RWPE2 (cell line): ENCODE measurements at regions not wholly inside any gene's neighbourhood (a gene's known extent, or its start where the extent isn't known, plus 50 kb on each side); places are given as distances from the start of the nearest gene placed in this dataset.

Experiments used
- ATAC-seq: fragments of 200-7000 bp; cut with Tn5 transposase; 3 replicates; pipeline ENCODE4 v1.9.1; 2021; ENCODE audit warnings: low read depth
- DNase-seq: peaks from one replicate; pipeline ENCODE4 v3.0.0-alpha.2; 2020; ENCODE audit warnings: low spot score
- H3K27ac ChIP-seq: fragments of 450-650 bp; 2 replicates; pipeline ENCODE4 v1.5.1; 2017; ENCODE audit warnings: mild to moderate bottlenecking; ENCODE audit not compliant: poor library complexity, severe bottlenecking
- H3K27me3 ChIP-seq: fragments of 250-450 bp; sonication (Bioruptor Pico); 2 replicates; pipeline ENCODE4 v1.5.1; 2021; ENCODE audit warnings: mild to moderate bottlenecking, moderate library complexity; ENCODE audit not compliant: insufficient read depth, poor library complexity, severe bottlenecking
- H3K36me3 ChIP-seq: fragments of 250-450 bp; sonication (Bioruptor Pico); 2 replicates; pipeline ENCODE4 v1.5.1; 2020; ENCODE audit warnings: low read depth, mild to moderate bottlenecking, moderate library complexity
- H3K4me1 ChIP-seq: fragments of 250-450 bp; sonication (Bioruptor Pico); 2 replicates; pipeline ENCODE4 v1.5.1; 2021; ENCODE audit warnings: mild to moderate bottlenecking, moderate library complexity; ENCODE audit not compliant: insufficient read depth, poor library complexity, severe bottlenecking
- H3K4me3 ChIP-seq: fragments of 250-450 bp; sonication (Bioruptor Pico); 2 replicates; pipeline ENCODE4 v1.5.1; 2021; ENCODE audit warnings: mild to moderate bottlenecking, moderate library complexity; ENCODE audit not compliant: severe bottlenecking
- H3K9me3 ChIP-seq: fragments of 250-450 bp; sonication (Bioruptor Pico); 2 replicates; pipeline ENCODE4 v1.5.1; 2021; ENCODE audit warnings: mild to moderate bottlenecking, moderate library complexity; ENCODE audit not compliant: severe bottlenecking
- TF ChIP-seq, protein P1 (sequence below): fragments of 450-650 bp; IDR thresholded peaks from one replicate; pipeline ENCODE4 v1.5.1; 2017; ENCODE audit warnings: mild to moderate bottlenecking, moderate library complexity; ENCODE audit not compliant: poor library complexity, severe bottlenecking

DNA sequence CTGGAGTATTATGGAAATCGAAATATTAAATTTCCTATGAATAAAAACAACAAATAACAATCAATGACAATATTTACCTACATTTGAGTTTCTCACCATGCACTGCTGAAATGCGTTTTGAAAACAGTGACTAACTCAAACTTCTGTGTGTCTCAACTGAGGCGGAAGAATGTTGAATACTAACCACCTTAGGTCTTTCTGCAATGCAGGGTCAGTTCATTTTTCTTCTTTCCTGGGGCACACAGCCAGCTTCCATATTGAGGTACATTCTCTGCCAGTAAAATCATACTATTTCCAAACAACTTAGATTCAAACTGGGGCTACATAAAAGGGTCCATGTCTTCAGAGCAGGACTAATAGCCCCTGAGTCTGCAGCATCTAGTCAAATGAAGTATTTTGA, 310.1 kb downstream of the UTRN start:
- no peak overlapping the region for H3K4me3 ChIP-seq
- TF ChIP-seq, protein P1, sequence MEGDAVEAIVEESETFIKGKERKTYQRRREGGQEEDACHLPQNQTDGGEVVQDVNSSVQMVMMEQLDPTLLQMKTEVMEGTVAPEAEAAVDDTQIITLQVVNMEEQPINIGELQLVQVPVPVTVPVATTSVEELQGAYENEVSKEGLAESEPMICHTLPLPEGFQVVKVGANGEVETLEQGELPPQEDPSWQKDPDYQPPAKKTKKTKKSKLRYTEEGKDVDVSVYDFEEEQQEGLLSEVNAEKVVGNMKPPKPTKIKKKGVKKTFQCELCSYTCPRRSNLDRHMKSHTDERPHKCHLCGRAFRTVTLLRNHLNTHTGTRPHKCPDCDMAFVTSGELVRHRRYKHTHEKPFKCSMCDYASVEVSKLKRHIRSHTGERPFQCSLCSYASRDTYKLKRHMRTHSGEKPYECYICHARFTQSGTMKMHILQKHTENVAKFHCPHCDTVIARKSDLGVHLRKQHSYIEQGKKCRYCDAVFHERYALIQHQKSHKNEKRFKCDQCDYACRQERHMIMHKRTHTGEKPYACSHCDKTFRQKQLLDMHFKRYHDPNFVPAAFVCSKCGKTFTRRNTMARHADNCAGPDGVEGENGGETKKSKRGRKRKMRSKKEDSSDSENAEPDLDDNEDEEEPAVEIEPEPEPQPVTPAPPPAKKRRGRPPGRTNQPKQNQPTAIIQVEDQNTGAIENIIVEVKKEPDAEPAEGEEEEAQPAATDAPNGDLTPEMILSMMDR = no peak
- no peaks in the 10 kb centered on the region; the same call in 1 of the 2 replicates for H3K36me3 ChIP-seq
- H3K9me3 ChIP-seq = no peaks in the 10 kb centered on the region
- no peaks in the 10 kb centered on the region for H3K4me1 ChIP-seq
- no peaks in the 10 kb centered on the region for H3K27me3 ChIP-seq
- ATAC-seq (no peak), DNase-seq (no peak)
- no peak overlapping the region for H3K27ac ChIP-seq

DNA sequence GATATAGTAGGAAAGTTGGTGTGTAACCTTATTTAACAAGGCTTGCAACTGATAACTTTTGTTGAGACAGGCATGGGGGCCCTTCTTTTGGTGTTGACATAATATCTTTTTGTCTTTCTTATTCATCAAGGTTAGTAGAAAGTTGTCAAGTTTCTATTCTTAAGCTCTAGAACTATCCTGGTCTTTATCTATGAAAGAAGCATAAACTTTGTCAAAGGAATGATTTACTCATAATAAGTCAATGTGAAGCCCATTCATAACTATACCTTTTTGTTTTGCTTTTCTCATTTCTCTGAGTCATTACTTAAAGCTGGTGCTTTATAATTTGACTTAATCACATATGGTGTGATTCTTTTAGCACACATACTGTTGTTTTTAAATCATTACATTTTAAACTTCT, 312.4 kb downstream of the UTRN start:
- DNase-seq = no peak
- no peaks in the 10 kb centered on the region for H3K4me1 ChIP-seq
- H3K4me3 ChIP-seq = no peak overlapping the region
- H3K27ac ChIP-seq = no peak overlapping the region
- no peaks in the 10 kb centered on the region for H3K9me3 ChIP-seq
- no peak for ATAC-seq
- no peaks in the 10 kb centered on the region for H3K27me3 ChIP-seq
- no peaks in the 10 kb centered on the region; the same call in 1 of the 2 replicates for H3K36me3 ChIP-seq
- TF ChIP-seq, protein P1 = no peak

DNA sequence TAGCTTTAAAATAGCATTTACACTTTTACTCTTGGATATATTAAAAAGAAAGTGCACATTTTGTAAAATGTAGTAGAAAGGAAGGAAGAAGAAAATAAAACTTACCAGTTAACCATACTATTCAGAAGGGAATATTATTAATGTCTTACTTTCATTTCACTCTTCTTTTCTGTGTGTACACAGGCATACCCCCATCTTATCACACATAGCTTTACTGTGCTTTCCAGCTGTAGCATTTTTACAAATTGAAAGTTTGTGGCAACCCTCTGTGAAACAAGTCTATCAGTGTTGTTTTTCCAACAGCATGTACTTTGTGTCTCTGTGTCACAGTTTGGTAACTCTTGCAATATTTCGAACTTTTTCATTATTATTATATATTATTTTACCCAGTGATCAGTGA, 314.5 kb downstream of the UTRN start:
- ATAC-seq (no peak), DNase-seq (no peak)
- TF ChIP-seq, protein P1 = no peak
- Histone ChIP-seq H3K4me1 (no peaks in the 10 kb centered on the region), H3K4me3 (no peak overlapping the region), H3K27me3 (no peaks in the 10 kb centered on the region), H3K27ac (no peak overlapping the region), H3K9me3 (no peaks in the 10 kb centered on the region), H3K36me3 (no peaks in the 10 kb centered on the region)

DNA sequence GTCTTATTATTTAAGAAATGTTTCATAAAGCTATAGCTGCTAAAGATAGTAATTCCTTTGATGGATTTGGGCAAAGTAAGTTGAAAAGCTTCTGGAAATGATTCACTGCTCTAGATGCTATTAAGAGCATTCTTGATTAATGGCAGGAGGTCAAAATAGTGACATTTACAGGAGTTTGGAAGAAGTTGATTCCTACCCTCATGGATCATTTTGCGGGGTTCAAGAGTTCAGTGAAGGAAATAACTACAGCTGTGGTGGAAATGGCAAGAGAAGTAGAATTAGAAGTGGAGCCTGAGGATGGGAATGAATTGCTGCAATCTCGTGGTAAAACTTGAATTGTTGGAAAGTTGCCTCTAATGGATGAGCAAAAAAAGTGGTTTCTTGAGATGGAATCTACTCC, 316.1 kb downstream of the UTRN start:
- H3K36me3 ChIP-seq = no peaks in the 10 kb centered on the region
- H3K27ac ChIP-seq = no peak overlapping the region
- no peaks in the 10 kb centered on the region for H3K4me1 ChIP-seq
- no peak overlapping the region for H3K4me3 ChIP-seq
- no peaks in the 10 kb centered on the region for H3K9me3 ChIP-seq
- DNase-seq = no peak
- no peak for ATAC-seq
- TF ChIP-seq, protein P1 = no peak
- no peaks in the 10 kb centered on the region for H3K27me3 ChIP-seq

DNA sequence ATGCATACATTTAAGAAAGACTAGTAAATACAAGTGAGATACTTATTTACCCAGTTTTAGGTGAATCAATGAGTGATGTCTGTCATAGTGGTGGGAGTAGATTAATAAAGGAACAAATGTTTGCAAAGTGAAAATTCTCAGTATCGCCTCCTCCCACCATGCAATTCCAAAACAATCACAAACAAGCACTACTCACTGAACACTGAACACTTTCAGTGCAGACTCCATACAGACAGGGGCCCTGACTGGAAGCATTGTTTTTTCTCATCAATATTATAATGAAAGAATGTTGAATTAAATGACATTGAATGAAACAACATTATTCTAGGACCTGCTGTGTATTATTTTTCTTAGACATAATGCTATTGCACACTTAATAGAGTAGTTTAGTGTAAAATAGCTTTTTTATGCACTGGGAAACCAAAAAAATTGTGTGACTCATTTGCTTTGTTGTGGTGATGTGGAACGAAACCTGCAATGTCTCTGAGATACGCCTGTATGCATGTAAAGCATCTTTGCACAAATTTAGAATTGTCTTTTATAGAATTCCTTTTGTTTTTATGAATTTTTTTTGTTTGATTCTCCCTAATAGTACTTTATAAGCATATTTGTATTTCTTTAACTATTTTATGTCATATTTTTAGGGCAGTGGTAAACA, 317.5 kb downstream of the UTRN start:
- Histone ChIP-seq H3K4me3 (no peak overlapping the region), H3K4me1 (no peaks in the 10 kb centered on the region), H3K9me3 (no peaks in the 10 kb centered on the region), H3K27ac (no peak overlapping the region), H3K36me3 (no peaks in the 10 kb centered on the region), H3K27me3 (no peaks in the 10 kb centered on the region)
- DNase-seq (no peak), ATAC-seq (no peak)
- TF ChIP-seq, protein P1 = no peak
